Activated naive CD8-positive, alpha-beta T cell (primary cell): ENCODE measurements at regions not wholly inside any gene's neighbourhood (a gene's known extent, or its start where the extent isn't known, plus 50 kb on each side); places are given as distances from the start of the nearest gene placed in this dataset.

ENCODE experiments used
- H3K27ac Mint-ChIP-seq: one replicate; pipeline ENCODE4 v1.8.0; 2021; ENCODE audit warnings: mixed read lengths
- H3K27me3 Mint-ChIP-seq: one replicate; pipeline ENCODE4 v1.8.0; 2021; ENCODE audit warnings: mixed read lengths
- H3K36me3 Mint-ChIP-seq: one replicate; pipeline ENCODE4 v1.8.0; 2021; ENCODE audit warnings: mixed read lengths
- H3K4me1 Mint-ChIP-seq: one replicate; pipeline ENCODE4 v1.8.0; 2021; ENCODE audit warnings: low read depth, mixed read lengths
- H3K4me3 Mint-ChIP-seq: one replicate; pipeline ENCODE4 v1.8.0; 2021; ENCODE audit warnings: mild to moderate bottlenecking, mixed read lengths
- H3K9me3 Mint-ChIP-seq: one replicate; pipeline ENCODE4 v1.8.0; 2021; ENCODE audit warnings: low read depth, mixed read lengths

DNA sequence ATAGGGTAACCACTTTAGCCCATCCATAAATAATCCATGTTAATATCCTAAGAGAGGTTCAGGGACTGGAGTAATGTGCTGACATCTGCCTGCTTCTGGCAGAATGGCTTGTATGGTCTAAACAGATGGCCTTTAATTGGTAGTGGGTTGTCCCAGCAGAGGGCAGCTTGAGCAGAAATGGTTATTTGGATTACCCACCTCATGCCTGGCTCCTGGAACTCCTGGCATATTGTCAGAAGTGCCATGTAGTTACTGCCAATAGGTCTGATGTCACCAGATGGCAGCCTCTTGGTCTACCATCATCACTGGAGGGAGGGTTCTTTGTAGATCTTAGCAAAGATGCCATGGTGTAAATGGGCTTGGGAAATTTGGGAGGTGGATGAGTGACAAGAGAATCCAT, 157.5 kb upstream of the SOX9 start:
- no peak overlapping the region for H3K4me3 Mint-ChIP-seq
- H3K9me3 Mint-ChIP-seq = no peaks in the 10 kb centered on the region
- H3K4me1 Mint-ChIP-seq = no peaks in the 10 kb centered on the region
- no peaks in the 10 kb centered on the region for H3K36me3 Mint-ChIP-seq
- no peak overlapping the region for H3K27ac Mint-ChIP-seq
- H3K27me3 Mint-ChIP-seq = peaks cover 2% of the 10 kb centered on the region

GRCh38 chr17:71963791-71964190, 157.0 kb upstream of the SOX9 start:
- no peak overlapping the region for H3K4me3 Mint-ChIP-seq
- no peaks in the 10 kb centered on the region for H3K36me3 Mint-ChIP-seq
- H3K9me3 Mint-ChIP-seq = no peaks in the 10 kb centered on the region
- H3K4me1 Mint-ChIP-seq = no peaks in the 10 kb centered on the region
- H3K27ac Mint-ChIP-seq = no peak overlapping the region
- H3K27me3 Mint-ChIP-seq = peaks cover 2% of the 10 kb centered on the region

- Mint-ChIP-seq H3K4me3 (no peak overlapping the region), H3K27me3 (peaks cover 2% of the 10 kb centered on the region), H3K4me1 (no peaks in the 10 kb centered on the region), H3K27ac (no peak overlapping the region), H3K36me3 (no peaks in the 10 kb centered on the region), H3K9me3 (no peaks in the 10 kb centered on the region)
Measured at GRCh38 chr17:71964559-71964958, 156.3 kb upstream of the SOX9 start.

DNA sequence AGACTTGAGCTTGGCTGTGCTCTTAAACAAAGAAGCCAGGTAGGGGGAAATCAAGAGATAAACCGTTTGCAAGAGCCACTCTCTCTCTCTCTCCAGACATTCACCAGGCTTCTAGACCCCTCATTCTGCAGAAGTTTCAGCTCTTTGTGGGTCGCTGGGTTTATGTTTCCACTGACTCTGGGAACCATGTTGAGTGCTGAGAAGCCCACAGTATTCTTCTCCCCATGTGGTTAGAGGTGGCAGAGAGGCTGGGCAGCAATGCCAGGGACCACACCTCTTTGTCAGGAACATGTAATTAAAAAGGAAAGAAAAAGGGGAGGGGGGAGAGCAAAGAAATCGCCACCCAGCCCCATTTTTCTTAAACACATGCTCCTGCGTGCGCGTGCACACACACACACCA, 154.8 kb upstream of the SOX9 start:
- Mint-ChIP-seq H3K27me3 (peaks cover 2% of the 10 kb centered on the region), H3K4me3 (no peak overlapping the region), H3K27ac (no peak overlapping the region), H3K9me3 (no peaks in the 10 kb centered on the region), H3K4me1 (no peaks in the 10 kb centered on the region), H3K36me3 (no peaks in the 10 kb centered on the region)

DNA sequence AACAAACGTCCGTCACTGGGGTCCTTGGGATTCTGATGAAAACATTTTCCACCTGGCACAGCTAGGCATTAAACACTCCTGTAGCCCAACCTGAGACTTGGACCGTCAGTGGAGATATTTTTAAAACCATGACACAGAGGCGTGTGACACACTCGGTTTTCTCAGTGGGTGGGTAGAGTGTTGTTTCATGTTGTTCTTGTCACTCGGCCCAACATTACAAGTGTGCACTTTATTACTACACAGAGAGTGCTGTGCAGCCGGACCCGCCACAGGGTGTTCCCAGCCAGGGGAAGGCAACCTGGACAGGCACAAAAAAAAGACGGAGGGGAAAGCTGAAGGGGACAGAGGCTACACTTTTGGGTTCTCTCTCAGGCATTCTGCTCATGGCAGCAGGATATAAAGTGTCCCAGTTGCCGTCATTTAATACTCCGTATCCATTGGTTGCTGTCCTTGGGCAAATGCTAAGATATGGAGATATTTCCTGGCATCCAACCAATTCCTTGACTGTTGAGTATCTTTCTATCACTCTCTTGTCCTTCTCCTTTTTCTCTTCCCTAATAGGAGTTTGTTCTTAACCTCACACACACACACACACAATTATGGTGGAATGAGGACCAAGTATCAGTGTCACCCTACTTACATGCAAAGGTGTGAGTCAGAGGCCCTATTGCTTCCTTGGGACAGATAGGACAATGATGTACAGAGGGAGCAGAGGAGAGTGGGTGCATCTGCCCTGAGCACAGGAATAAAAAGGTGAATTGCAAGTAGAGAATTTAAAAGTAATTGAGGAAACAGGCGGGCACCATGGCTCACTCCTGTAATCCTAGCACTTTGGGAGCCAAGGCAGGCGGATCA, 154.1 kb upstream of the SOX9 start:
- Mint-ChIP-seq H3K4me1 (no peaks in the 10 kb centered on the region), H3K27ac (no peak overlapping the region), H3K9me3 (no peaks in the 10 kb centered on the region), H3K36me3 (no peaks in the 10 kb centered on the region), H3K4me3 (no peak overlapping the region), H3K27me3 (peaks cover 2% of the 10 kb centered on the region)

GRCh38 chr17:71969500-71969899, 151.3 kb upstream of the SOX9 start:
- Mint-ChIP-seq H3K9me3 (peaks cover 8% of the 10 kb centered on the region), H3K36me3 (no peaks in the 10 kb centered on the region), H3K4me1 (no peaks in the 10 kb centered on the region), H3K27ac (no peak overlapping the region), H3K4me3 (no peak overlapping the region), H3K27me3 (peaks cover 2% of the 10 kb centered on the region)

- no peaks in the 10 kb centered on the region for H3K36me3 Mint-ChIP-seq
- peaks cover 2% of the 10 kb centered on the region for H3K27me3 Mint-ChIP-seq
- H3K4me1 Mint-ChIP-seq = no peaks in the 10 kb centered on the region
- H3K27ac Mint-ChIP-seq = no peak overlapping the region
- H3K4me3 Mint-ChIP-seq = no peak overlapping the region
- peaks cover 11% of the 10 kb centered on the region for H3K9me3 Mint-ChIP-seq
Measured at GRCh38 chr17:71970312-71970711, 150.5 kb upstream of the SOX9 start.

- Mint-ChIP-seq H3K36me3 (no peaks in the 10 kb centered on the region), H3K4me3 (no peak overlapping the region), H3K27ac (no peak overlapping the region), H3K27me3 (peaks cover 2% of the 10 kb centered on the region), H3K4me1 (no peaks in the 10 kb centered on the region), H3K9me3 (peaks cover 14% of the 10 kb centered on the region)
Measured at GRCh38 chr17:71974051-71974450, 146.8 kb upstream of the SOX9 start.

GRCh38 chr17:71975331-71975801, 145.5 kb upstream of the SOX9 start:
- Mint-ChIP-seq H3K36me3 (no peaks in the 10 kb centered on the region), H3K4me1 (no peaks in the 10 kb centered on the region), H3K4me3 (no peak overlapping the region), H3K27me3 (peaks cover 2% of the 10 kb centered on the region), H3K27ac (no peak overlapping the region), H3K9me3 (peaks cover 14% of the 10 kb centered on the region)

DNA sequence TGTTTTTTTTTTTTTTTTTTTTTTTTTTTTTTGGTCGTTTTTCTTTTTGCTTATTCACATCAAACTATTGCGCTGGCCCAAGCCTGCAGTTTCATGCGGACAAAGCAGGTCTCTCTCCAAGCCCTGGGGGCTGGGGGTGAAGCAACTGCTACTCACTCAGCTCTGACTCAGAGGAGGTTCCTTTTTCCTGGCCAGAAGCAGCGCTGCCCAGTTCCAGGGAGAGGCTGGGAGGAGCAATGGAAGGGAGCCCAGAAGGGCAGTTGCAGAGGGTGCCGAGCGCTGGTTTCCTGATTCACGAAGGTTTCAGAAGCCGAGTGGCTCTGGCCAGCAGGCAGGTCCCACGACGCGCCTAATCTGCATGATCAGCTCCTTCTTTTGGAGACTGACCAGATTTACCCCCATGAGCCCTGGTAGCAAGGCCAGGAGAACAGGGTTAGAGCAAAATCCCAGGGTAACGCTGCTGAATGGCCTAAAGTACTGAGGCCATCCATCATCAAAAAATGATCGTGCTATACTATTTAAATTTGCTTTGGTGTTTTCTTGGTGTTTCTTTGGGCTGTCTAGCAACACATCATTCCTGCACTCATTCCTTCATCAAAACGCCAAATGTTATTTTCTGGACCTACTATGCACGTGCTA, 144.7 kb upstream of the SOX9 start:
- Mint-ChIP-seq H3K9me3 (peaks cover 19% of the 10 kb centered on the region), H3K27ac (no peak overlapping the region), H3K4me1 (no peaks in the 10 kb centered on the region), H3K4me3 (no peak overlapping the region), H3K27me3 (peaks cover 2% of the 10 kb centered on the region), H3K36me3 (no peaks in the 10 kb centered on the region)

DNA sequence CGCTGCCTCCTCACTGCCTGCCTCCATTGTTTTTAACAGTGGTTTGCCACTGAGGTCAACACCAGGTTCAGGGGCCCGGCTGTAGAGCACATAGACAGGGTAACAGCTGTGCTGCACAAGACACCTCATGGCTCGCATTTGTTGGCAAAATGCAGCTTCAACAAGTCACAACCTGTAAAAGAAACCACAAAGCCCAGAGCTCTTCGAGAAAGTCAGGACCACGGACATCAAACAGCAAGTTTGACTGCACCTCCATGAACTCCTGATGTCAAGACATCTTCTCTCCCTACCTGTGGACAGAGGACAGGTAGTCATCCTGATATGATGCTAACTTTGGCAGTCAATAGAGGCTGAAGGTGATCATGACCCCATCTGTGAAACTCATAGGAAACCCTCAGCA, 142.4 kb upstream of the SOX9 start:
- no peaks in the 10 kb centered on the region for H3K4me1 Mint-ChIP-seq
- H3K27me3 Mint-ChIP-seq = peaks cover 2% of the 10 kb centered on the region
- H3K9me3 Mint-ChIP-seq = peaks cover 22% of the 10 kb centered on the region
- H3K36me3 Mint-ChIP-seq = no peaks in the 10 kb centered on the region
- no peak overlapping the region for H3K4me3 Mint-ChIP-seq
- H3K27ac Mint-ChIP-seq = no peak overlapping the region

DNA sequence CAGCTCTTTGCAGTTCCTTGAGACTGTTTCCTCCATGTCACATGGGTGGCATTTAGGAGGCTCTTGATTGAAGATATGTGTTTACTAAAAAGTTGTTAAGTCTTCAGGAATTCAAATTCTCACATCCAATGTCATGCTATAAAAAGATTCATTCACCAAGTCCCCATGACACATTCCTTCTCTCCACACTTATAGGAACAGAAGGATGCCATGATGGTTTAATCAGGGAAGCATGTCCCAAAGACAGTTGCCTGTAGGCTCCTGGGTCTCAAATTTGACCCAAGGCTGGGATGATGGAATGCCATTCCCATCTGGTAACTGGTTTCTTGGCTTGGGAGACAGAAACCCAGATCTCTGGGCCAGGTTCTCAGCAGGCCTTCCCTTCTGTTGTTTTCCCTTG, 140.6 kb upstream of the SOX9 start:
- H3K27me3 Mint-ChIP-seq = peaks cover 5% of the 10 kb centered on the region
- H3K27ac Mint-ChIP-seq = no peak overlapping the region
- H3K4me1 Mint-ChIP-seq = no peaks in the 10 kb centered on the region
- no peak overlapping the region for H3K4me3 Mint-ChIP-seq
- peaks cover 11% of the 10 kb centered on the region for H3K9me3 Mint-ChIP-seq
- no peaks in the 10 kb centered on the region for H3K36me3 Mint-ChIP-seq

- Mint-ChIP-seq H3K36me3 (no peaks in the 10 kb centered on the region), H3K9me3 (peaks cover 11% of the 10 kb centered on the region), H3K4me1 (no peaks in the 10 kb centered on the region), H3K27me3 (peaks cover 3% of the 10 kb centered on the region), H3K27ac (no peak overlapping the region), H3K4me3 (no peak overlapping the region)
Measured at GRCh38 chr17:71983828-71984227, 137.0 kb upstream of the SOX9 start.

- Mint-ChIP-seq H3K27ac (no peak overlapping the region), H3K4me1 (no peaks in the 10 kb centered on the region), H3K9me3 (peaks cover 9% of the 10 kb centered on the region), H3K4me3 (no peak overlapping the region), H3K36me3 (no peaks in the 10 kb centered on the region), H3K27me3 (peaks cover 4% of the 10 kb centered on the region)
Measured at GRCh38 chr17:71985111-71986039, 135.4 kb upstream of the SOX9 start.

- Mint-ChIP-seq H3K4me3 (no peak overlapping the region), H3K36me3 (no peaks in the 10 kb centered on the region), H3K9me3 (peaks cover 5% of the 10 kb centered on the region), H3K27ac (no peak overlapping the region), H3K27me3 (peaks cover 6% of the 10 kb centered on the region), H3K4me1 (no peaks in the 10 kb centered on the region)
Measured at GRCh38 chr17:71986886-71987285, 133.9 kb upstream of the SOX9 start.
